Bone marrow (tissue), 2 donors: ENCODE measurements at regions not wholly inside any gene's neighbourhood (a gene's known extent, or its start where the extent isn't known, plus 50 kb on each side); places are given as distances from the start of the nearest gene placed in this dataset.

Experiments used
- DNase-seq, 2 donors: peaks; one replicate each; lab custom pipeline; 2025; lab: John Stamatoyannopoulos, UW

DNA sequence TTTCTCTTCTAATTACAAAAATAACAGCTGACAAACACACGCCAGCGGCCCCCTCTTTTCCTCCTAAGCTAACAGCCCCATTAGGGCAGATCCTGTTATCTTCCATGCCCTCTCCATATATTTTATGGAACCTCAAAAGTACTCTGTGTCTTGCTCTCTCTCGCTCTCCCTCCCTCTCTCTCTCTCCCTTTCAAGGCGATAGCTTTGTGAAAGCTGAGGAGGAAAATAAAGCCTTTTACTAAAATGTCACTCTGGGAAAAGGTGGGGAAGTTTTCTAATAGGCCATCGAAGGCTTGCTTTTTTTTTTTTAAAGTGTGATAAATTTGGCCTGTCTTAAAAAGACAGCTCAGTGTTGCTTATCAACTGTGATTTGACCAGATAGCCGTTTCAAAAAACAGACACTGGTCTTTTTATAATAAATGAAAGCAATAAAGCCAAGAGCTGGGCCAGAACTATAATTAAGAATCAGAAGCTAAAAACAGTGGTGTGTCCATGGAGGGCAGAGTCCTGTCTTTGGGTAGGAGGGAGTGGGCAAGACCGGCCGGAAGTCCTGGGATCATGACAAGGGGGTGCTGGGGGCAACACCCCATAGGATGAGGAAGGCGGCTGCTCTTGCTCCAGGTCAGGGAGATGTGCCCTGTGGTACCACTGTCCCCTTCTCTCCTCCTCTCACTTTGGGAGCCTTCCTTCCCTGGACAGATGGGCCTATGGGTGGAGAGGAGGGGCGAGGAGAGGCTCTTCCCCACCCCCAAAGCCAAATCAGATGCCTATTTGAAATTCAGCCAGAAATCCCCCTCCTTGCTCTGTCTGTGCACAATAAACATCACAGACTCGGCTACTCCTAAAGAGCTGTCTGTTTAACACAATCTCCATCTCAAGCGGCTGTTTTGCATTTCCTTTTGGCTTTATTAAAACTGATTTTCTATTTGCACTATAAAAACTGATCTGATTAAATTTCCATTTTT is 267.2 kb downstream of the BUD13 start:
- DNase-seq, result no peak

DNA sequence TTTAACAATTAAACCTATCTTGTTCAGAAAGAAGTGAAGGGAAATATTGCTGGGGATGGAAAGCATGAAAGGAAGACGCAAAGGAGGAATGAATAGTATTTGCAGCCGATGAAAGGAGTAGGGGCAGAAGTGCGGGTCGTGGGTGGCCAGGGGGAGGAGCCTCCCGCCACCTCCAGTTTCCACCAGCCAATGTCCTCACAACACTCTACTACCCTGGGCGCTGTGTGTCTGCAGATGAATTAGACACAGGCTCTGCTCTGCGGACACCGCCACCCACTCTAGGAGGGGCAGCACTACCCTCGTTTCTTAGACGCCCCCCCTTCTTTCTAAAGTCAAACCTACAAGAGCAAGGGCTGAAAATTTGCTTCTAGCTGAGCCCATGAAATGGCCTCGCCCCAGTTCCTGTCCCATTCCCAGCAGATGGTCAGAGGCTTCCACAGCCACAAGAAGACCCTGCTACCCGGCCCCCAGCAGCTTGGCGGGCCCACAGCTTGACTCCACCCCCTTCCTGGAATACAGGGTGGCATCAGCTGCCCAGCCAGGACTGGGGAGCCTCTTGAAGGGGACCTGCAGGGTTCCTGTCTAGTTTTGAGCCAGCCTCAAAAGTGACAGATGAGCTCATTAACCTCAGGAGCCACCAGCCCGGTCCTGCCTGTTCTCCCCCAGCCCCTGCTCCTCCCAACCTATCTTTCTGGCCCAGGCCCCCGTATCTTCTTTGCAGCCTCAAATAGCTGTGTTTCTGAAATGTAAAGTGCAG is 268.1 kb downstream of the BUD13 start:
- DNase-seq, result no peak

DNA sequence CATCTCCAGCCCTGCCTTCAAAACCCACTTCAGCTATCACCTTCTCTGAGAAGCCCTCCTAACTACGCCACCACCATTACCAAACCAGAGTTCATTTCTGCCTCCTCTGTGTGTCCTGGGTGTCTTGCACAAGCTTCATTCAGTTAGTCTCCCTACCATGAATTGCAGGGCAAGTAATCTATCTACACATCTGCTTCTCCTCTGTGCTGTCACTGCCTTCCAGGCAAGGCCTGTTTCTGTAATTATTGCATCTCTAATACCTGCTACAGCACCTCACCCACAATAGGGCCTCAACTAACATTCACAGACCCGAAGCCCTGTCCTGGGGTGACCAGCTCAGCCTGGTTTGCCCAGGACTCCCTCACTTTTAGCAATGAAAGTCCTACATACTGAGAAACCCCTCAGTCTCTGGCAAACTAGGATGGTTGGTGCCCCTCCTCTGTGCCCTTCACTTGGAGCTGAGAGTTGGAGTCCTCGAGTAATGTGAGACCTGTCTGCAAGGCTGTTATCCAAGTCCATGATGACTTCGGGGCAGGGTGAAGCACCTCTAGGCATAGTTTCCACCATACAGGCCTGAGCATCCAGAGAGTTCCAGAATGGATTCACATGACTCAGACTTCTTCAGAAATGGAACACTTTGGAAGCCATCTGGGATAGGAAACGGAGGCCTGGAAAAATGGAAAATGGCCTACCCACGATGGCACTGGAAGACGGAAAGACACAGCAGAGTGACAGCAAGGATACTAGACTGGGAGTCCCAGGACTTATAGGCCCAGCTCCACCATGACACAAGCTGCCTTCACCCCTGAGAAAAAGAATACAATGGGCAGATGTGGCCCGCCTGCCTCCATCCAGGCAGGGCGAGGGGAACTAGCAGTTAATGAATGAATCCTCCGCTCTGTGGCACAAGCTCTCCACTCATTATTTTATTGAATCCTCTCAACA is 269.3 kb downstream of the BUD13 start:
- no peak for DNase-seq

- no peak for DNase-seq
Observed at GRCh38 chr11:116502641-116503061, 270.1 kb downstream of the BUD13 start.

GRCh38 chr11:116501728-116502127 is 271.1 kb downstream of the BUD13 start:
- no peak for DNase-seq

- no peak for DNase-seq
Observed at GRCh38 chr11:116500947-116501602, 271.7 kb downstream of the BUD13 start.

DNA sequence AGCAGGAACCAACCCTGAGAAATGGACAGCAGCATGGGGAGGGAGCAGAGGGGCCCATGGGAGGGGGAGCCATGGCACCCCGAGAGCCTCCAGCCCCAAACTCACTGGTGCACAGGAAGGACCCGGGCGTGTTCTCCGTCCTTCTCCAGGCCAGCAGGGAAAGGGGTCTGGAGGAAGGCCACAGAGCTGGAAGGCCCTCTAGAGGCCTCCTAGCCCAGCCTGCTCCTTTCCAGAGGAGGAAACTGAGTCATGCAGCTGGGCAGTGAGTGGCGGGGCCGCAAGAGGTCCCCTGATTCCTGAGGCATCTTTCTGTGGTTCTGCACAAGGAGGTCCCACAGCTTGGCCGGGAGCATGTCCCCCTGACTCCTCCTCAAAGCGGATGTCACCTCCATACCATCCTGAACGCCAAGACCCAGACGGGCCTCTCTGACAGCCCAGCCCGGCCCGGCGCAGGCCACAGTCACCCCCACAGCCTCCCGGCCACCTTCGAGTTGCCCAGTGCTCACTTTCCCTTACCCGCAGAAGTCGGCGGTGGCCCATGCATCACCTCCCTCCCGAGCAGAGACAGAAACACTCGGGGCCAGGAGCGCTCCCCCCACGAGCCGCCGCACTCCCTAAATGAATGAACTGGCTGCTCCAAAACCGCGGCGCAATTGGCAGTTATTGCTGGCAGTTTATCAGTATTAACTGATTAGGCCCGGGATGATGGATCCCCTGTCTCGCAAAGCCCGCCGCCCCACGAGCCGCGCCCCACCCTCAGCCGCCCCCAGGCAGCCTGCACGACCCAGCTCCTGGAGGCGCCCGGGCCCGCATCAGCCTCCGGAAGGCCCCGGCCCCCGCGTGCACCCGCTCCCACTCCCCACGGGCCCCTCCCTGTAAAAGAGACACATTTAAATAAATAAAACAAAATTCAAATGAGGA is 272.5 kb downstream of the BUD13 start:
- DNase-seq, result no peak

- peak in 1 of 2 donors; percentile 16 for DNase-seq
Observed at GRCh38 chr11:116499396-116500003, 273.3 kb downstream of the BUD13 start.

DNA sequence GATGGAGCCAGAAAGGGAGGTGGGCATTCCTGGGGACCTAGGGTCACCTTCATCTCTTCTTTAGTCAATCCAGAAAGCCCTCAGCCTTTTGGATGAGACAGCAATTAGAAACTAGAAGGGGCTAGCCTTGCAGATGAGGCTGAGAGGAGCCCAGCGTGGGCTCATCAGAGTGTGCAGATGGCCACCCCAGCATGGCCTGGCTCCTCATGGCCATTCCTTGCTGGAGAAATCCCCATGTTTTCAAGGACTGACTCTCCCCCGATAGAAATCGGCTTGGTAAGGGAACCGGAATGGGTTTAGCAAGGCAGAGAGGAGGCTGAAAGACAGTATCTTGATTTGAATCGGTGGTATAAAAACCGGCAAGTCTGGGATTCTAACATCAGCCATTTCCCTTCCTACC is 274.6 kb downstream of the BUD13 start:
- no peak for DNase-seq

DNA sequence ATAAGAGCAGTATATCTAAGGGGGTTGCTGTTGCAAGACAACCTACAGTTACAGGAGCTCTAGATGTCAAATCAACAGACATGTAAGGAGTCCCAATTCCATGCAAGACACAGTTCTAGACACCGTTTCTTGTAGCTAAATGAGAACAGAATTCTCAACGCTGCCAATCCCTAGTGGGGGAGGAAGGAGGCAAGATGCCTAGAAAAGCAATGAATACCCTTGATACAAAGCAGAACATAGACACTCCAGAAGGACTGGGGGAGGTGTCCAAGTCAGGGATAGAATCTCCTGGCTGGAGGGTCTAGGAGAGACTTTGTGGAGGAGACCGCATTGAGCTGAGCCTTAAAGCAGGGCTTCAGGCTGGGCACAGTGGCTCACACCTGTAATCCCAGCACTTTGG is 280.2 kb downstream of the BUD13 start:
- no peak for DNase-seq

- DNase-seq, result no peak
Observed at GRCh38 chr11:116488836-116489389, 283.9 kb downstream of the BUD13 start.

GRCh38 chr11:116485425-116485824 is 287.4 kb downstream of the BUD13 start:
- DNase-seq, result no peak

- DNase-seq, result no peak
Observed at GRCh38 chr11:116482716-116483115, 290.1 kb downstream of the BUD13 start.

GRCh38 chr11:116481126-116481675 is 291.6 kb downstream of the BUD13 start:
- no peak for DNase-seq

- no peak for DNase-seq
Observed at GRCh38 chr11:116478669-116479668, 293.8 kb downstream of the BUD13 start.

GRCh38 chr11:116478205-116478604 is 294.6 kb downstream of the BUD13 start:
- DNase-seq, result no peak

DNA sequence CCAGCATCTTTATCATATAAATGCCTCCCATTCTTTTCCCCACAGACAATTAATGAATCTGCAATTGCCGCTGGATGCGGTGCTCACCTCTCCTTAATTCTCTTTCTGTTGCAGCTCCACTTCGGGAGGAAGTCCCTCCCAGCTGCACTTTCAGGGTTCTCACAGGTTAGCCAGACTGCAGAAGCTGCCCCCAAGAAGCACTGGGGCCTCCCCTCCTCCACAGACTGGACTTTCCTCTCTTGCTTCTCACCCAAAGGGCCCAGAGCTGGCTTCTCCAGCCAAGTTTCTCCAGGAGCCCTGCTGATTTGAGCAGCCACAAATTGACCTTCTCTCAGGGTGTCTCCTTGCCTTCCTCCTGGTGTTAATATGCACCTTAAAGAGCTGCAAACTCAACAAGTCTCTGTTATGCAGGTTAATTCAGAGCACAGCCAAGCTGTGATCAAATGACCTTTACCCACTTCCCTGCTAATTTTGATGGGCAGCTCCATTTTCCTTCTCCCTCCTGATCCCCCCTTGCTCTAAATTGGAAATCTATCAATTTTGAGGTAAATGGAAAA is 298.9 kb downstream of the BUD13 start:
- DNase-seq, result no peak
